CD4-positive, alpha-beta T cell (primary cell): ENCODE measurements at regions not wholly inside any gene's neighbourhood (a gene's known extent, or its start where the extent isn't known, plus 50 kb on each side); places are given as distances from the start of the nearest gene placed in this dataset.

Source experiments
- ATAC-seq: fragments of 200-7000 bp; cut with Tn5 transposase; one replicate; pipeline ENCODE4 v1.10.0; 2022; ENCODE audit warnings: mild to moderate bottlenecking; ENCODE audit not compliant: poor library complexity
- CTCF ChIA-PET: fragments of 350-600 bp; sonication (Branson Sonifier 250); formaldehyde crosslinking; loops from one replicate; lab custom pipeline; 2021; ENCODE audit warnings: antibody characterized with exemption, inconsistent platforms; lab: Charles Lee
- POLR2A ChIA-PET: fragments of 350-600 bp; sonication (Branson Sonifier 250); formaldehyde crosslinking; loops from one replicate; lab custom pipeline; 2021; ENCODE audit warnings: antibody characterized with exemption, inconsistent platforms; lab: Charles Lee
- DNase-seq, 14 experiments: peaks; one replicate each; pipeline ENCODE4 v3.0.0-alpha.2; 2013 to 2020; ENCODE audit warnings: mixed read lengths in 2 of 14
- H3K27ac ChIP-seq, 2 donors: one replicate each; pipeline versions ENCODE4 v1.5.1 to v1.7.0; 2013; ENCODE audit warnings: low read length in 2 of 2, low read depth in 1 of 2, mild to moderate bottlenecking in 1 of 2
- H3K27me3 ChIP-seq, 2 experiments: 1 replicate in 1 of 2; 2 replicates in 1 of 2; pipeline versions ENCODE4 v1.6.1 to v1.7.0; 2013; ENCODE audit warnings: low read length in 2 of 2, control low read depth in 1 of 2, mild to moderate bottlenecking in 1 of 2, moderate library complexity in 1 of 2; ENCODE audit not compliant: insufficient read depth in 2 of 2, control insufficient read depth in 1 of 2
- H3K36me3 ChIP-seq: one replicate; pipeline ENCODE4 v1.6.1; 2013; ENCODE audit warnings: low read length, control low read depth; ENCODE audit not compliant: insufficient read depth
- H3K4me1 ChIP-seq: one replicate; pipeline ENCODE4 v1.6.1; 2013; ENCODE audit warnings: low read length, control low read depth; ENCODE audit not compliant: insufficient read depth
- H3K4me3 ChIP-seq: one replicate; pipeline ENCODE4 v1.5.1; 2013; ENCODE audit warnings: mild to moderate bottlenecking, low read length, moderate library complexity
- H3K9me3 ChIP-seq, 2 experiments: 1 replicate in 1 of 2; 2 replicates in 1 of 2; pipeline versions ENCODE4 v1.6.1 to v1.7.0; 2013; ENCODE audit warnings: low read length in 2 of 2, mild to moderate bottlenecking in 2 of 2, control low read depth in 1 of 2, moderate library complexity in 1 of 2; ENCODE audit not compliant: control insufficient read depth in 1 of 2, insufficient read depth in 1 of 2
- H3K27ac Mint-ChIP-seq: one replicate; pipeline ENCODE4 v1.8.0; 2020; ENCODE audit warnings: mixed read lengths
- H3K27me3 Mint-ChIP-seq: one replicate; pipeline ENCODE4 v1.8.0; 2021; ENCODE audit warnings: mixed read lengths
- H3K36me3 Mint-ChIP-seq: one replicate; pipeline ENCODE4 v1.8.0; 2021; ENCODE audit warnings: low read depth, mixed read lengths
- H3K4me1 Mint-ChIP-seq: one replicate; pipeline ENCODE4 v1.8.0; 2021; ENCODE audit warnings: low read depth, mixed read lengths
- H3K4me3 Mint-ChIP-seq: one replicate; pipeline ENCODE4 v1.8.0; 2020; ENCODE audit warnings: mild to moderate bottlenecking, mixed read lengths
- H3K9me3 Mint-ChIP-seq: one replicate; pipeline ENCODE4 v1.8.0; 2020; ENCODE audit warnings: mixed read lengths
- CTCF ChIP-seq: fragments of 200-600 bp; IDR thresholded peaks from one replicate; pipeline ENCODE4 v1.8.0; 2022; ENCODE audit warnings: antibody characterized with exemption, mild to moderate bottlenecking
- intact Hi-C, 2 experiments: fragments of 100-400 bp; cut with DNase I in 1 of 2; cut with micrococcal nuclease in 1 of 2; formaldehyde crosslinking; loops; one replicate each; pipeline versions ENCODE4 v1.15.1 to v1.9.0; 2023 to 2025; cut with DNase I, micrococcal nuclease

GRCh38 chr1:90472775-90473174, 244.3 kb downstream of the BARHL2 start:
- Mint-ChIP-seq H3K4me1 (no peaks in the 10 kb centered on the region), H3K27ac (no peak overlapping the region), H3K4me3 (no peak overlapping the region), H3K36me3 (no peaks in the 10 kb centered on the region), H3K9me3 (no peaks in the 10 kb centered on the region), H3K27me3 (no peaks in the 10 kb centered on the region)
- DNase-seq (no peak), ATAC-seq (no peak)
- Histone ChIP-seq H3K27ac (no peak overlapping the region), H3K27me3 (no peaks in the 10 kb centered on the region), H3K4me1 (no peaks in the 10 kb centered on the region), H3K4me3 (no peak overlapping the region), H3K36me3 (no peaks in the 10 kb centered on the region), H3K9me3 (no peaks in the 10 kb centered on the region)
- ChIA-PET CTCF (no interaction called here), POLR2A (no interaction called here)
- TF ChIP-seq CTCF: no peak
- intact Hi-C loops: no loop called here

GRCh38 chr1:90459570-90459969, 257.5 kb downstream of the BARHL2 start:
- H3K27ac Mint-ChIP-seq: no peak overlapping the region
- intact Hi-C loops: no loop called here
- no peak overlapping the region for H3K4me3 ChIP-seq
- H3K27ac ChIP-seq: no peak overlapping the region
- H3K27me3 ChIP-seq: no peaks in the 10 kb centered on the region
- no peaks in the 10 kb centered on the region for H3K27me3 Mint-ChIP-seq
- ChIA-PET CTCF (no interaction called here), POLR2A (no interaction called here)
- H3K9me3 Mint-ChIP-seq: no peaks in the 10 kb centered on the region
- no peaks in the 10 kb centered on the region for H3K36me3 Mint-ChIP-seq
- H3K4me1 ChIP-seq: no peaks in the 10 kb centered on the region
- H3K4me1 Mint-ChIP-seq: no peaks in the 10 kb centered on the region
- DNase-seq (no peak), ATAC-seq (no peak)
- H3K36me3 ChIP-seq: no peaks in the 10 kb centered on the region
- no peak for TF ChIP-seq CTCF
- H3K9me3 ChIP-seq: no peaks in the 10 kb centered on the region
- H3K4me3 Mint-ChIP-seq: no peak overlapping the region

- no peaks in the 10 kb centered on the region for H3K27me3 ChIP-seq
- DNase-seq (no peak), ATAC-seq (no peak)
- H3K4me1 ChIP-seq: no peaks in the 10 kb centered on the region
- POLR2A ChIA-PET: no interaction called here
- CTCF ChIA-PET: no interaction called here
- H3K4me3 ChIP-seq: no peak overlapping the region
- no peaks in the 10 kb centered on the region for H3K36me3 Mint-ChIP-seq
- no peak overlapping the region for H3K27ac ChIP-seq
- H3K27ac Mint-ChIP-seq: no peak overlapping the region
- no peaks in the 10 kb centered on the region for H3K4me1 Mint-ChIP-seq
- no peaks in the 10 kb centered on the region for H3K9me3 ChIP-seq
- H3K36me3 ChIP-seq: no peaks in the 10 kb centered on the region
- no peak overlapping the region for H3K4me3 Mint-ChIP-seq
- H3K9me3 Mint-ChIP-seq: no peaks in the 10 kb centered on the region
- intact Hi-C loops: no loop called here
- TF ChIP-seq CTCF: no peak
- H3K27me3 Mint-ChIP-seq: no peaks in the 10 kb centered on the region
These were observed 259.1 kb downstream of the BARHL2 start for GRCh38 chr1:90457985-90458384.
